ENCODE measurements at regions not wholly inside any gene's neighbourhood (a gene's known extent, or its start where the extent isn't known, plus 50 kb on each side); places are given as distances from the start of the nearest gene placed in this dataset.

DNA sequence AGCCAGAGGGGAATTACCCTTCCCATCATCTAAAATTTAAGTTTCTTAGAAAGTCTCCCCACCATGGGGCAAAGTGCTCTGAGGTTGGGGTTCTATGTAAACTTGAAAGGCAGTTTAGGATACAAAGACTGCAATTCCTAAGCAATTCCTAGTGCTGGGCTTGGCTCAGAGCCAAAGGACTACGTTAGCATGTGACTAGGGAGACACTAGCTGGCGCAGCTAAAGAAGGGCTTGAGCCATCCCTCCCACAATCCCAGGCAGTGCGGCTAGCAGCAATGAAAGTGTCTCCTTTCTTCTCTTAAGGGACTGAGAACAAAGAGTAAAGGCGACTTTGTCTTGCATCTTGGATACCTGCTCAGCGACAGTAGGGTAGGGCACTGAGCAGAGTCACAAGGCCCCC lies 306.6 kb upstream of the FKBP1C start:
- H3K27ac ChIP-seq (ENCODE audit: low read depth in 1 of 2, low read length in 2 of 2), result no peak overlapping the region
- 86% methylated on average over 5 of the region's 5 CpGs for WGBS
- peaks cover 0 to 5% (median 0%) of the 10 kb centered on the region in 4 donors for H3K27me3 ChIP-seq (ENCODE audit: control insufficient read depth in 4 of 4, insufficient read depth in 4 of 4, low read length in 3 of 4)
- no peaks in the 10 kb centered on the region for H3K36me3 ChIP-seq (ENCODE audit: control insufficient read depth in 4 of 4, insufficient read depth in 3 of 4, low read depth in 1 of 4, low read length in 3 of 4)
- no peaks in the 10 kb centered on the region for H3K9me3 ChIP-seq (ENCODE audit: control insufficient read depth in 4 of 4, low read length in 3 of 4)
- no peaks in the 10 kb centered on the region for H3K4me1 ChIP-seq (ENCODE audit: control insufficient read depth in 4 of 4, insufficient read depth in 4 of 4, low read length in 3 of 4)
- H3K9ac ChIP-seq (ENCODE audit: low read depth in 1 of 2, low read length in 2 of 2), result no peak overlapping the region
- no peak for DNase-seq (ENCODE audit: low spot score)
- TF ChIP-seq YY1 (IDR thresholded peaks at IDR 0.05) (no peak), FOXA1 (IDR thresholded peaks at IDR 0.05) (no peak), GABPA (IDR thresholded peaks at IDR 0.05 in 1 of 2, conservative IDR thresholded peaks at IDR 0.05 in 1 of 2) (no peak), RXRA (IDR thresholded peaks at IDR 0.05) (no peak), RAD21 (IDR thresholded peaks at IDR 0.05) (no peak), HNF4G (IDR thresholded peaks at IDR 0.05) (no peak), TAF1 (conservative IDR thresholded peaks at IDR 0.05) (no peak), NR2F2 (IDR thresholded peaks at IDR 0.05) (no peak), SP1 (IDR thresholded peaks at IDR 0.05) (no peak), HNF4A (conservative IDR thresholded peaks at IDR 0.05) (no peak), JUND (IDR thresholded peaks at IDR 0.05) (no peak), FOXA2 (IDR thresholded peaks at IDR 0.05) (no peak)
- TF ChIP-seq, protein P1, sequence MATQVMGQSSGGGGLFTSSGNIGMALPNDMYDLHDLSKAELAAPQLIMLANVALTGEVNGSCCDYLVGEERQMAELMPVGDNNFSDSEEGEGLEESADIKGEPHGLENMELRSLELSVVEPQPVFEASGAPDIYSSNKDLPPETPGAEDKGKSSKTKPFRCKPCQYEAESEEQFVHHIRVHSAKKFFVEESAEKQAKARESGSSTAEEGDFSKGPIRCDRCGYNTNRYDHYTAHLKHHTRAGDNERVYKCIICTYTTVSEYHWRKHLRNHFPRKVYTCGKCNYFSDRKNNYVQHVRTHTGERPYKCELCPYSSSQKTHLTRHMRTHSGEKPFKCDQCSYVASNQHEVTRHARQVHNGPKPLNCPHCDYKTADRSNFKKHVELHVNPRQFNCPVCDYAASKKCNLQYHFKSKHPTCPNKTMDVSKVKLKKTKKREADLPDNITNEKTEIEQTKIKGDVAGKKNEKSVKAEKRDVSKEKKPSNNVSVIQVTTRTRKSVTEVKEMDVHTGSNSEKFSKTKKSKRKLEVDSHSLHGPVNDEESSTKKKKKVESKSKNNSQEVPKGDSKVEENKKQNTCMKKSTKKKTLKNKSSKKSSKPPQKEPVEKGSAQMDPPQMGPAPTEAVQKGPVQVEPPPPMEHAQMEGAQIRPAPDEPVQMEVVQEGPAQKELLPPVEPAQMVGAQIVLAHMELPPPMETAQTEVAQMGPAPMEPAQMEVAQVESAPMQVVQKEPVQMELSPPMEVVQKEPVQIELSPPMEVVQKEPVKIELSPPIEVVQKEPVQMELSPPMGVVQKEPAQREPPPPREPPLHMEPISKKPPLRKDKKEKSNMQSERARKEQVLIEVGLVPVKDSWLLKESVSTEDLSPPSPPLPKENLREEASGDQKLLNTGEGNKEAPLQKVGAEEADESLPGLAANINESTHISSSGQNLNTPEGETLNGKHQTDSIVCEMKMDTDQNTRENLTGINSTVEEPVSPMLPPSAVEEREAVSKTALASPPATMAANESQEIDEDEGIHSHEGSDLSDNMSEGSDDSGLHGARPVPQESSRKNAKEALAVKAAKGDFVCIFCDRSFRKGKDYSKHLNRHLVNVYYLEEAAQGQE (IDR thresholded peaks at IDR 0.05), result no peak
- TF ChIP-seq, protein P2, sequence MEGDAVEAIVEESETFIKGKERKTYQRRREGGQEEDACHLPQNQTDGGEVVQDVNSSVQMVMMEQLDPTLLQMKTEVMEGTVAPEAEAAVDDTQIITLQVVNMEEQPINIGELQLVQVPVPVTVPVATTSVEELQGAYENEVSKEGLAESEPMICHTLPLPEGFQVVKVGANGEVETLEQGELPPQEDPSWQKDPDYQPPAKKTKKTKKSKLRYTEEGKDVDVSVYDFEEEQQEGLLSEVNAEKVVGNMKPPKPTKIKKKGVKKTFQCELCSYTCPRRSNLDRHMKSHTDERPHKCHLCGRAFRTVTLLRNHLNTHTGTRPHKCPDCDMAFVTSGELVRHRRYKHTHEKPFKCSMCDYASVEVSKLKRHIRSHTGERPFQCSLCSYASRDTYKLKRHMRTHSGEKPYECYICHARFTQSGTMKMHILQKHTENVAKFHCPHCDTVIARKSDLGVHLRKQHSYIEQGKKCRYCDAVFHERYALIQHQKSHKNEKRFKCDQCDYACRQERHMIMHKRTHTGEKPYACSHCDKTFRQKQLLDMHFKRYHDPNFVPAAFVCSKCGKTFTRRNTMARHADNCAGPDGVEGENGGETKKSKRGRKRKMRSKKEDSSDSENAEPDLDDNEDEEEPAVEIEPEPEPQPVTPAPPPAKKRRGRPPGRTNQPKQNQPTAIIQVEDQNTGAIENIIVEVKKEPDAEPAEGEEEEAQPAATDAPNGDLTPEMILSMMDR (IDR thresholded peaks at IDR 0.05; ENCODE audit: low read depth, low read length, missing input control), result no peak
- TF ChIP-seq, protein P3, sequence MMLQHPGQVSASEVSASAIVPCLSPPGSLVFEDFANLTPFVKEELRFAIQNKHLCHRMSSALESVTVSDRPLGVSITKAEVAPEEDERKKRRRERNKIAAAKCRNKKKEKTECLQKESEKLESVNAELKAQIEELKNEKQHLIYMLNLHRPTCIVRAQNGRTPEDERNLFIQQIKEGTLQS (IDR thresholded peaks at IDR 0.05), result no peak
- TF ChIP-seq, protein P4, sequence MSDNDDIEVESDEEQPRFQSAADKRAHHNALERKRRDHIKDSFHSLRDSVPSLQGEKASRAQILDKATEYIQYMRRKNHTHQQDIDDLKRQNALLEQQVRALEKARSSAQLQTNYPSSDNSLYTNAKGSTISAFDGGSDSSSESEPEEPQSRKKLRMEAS (IDR thresholded peaks at IDR 0.05), result no peak
- H3K4me3 ChIP-seq (ENCODE audit: low read depth in 1 of 3, low read length in 3 of 3), result no peak overlapping the region

DNA sequence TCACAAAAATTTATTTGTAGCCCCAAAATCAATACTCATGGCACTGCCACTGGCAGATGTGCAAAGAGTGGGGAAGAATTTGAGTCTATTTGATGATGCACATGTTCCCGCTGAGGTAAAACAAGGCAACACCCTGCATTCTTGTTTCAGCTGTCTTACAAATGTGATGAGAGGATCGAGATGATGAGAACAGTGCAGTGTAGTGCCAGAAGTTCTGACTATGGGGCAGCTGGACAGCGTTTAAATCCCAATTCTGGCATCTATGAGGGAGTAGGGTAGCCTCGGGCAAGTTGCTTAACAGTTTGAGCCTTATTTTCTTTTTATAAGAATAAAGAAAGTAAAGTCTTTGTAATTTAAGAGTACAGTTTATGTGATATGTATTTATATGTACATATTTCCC lies 296.7 kb upstream of the FKBP1C start:
- DNase-seq (ENCODE audit: low spot score), result no peak
- H3K9ac ChIP-seq (ENCODE audit: low read depth in 1 of 2, low read length in 2 of 2), result no peak overlapping the region
- H3K4me1 ChIP-seq (ENCODE audit: control insufficient read depth in 4 of 4, insufficient read depth in 4 of 4, low read length in 3 of 4), result no peaks in the 10 kb centered on the region
- no peaks in the 10 kb centered on the region for H3K27me3 ChIP-seq (ENCODE audit: control insufficient read depth in 4 of 4, insufficient read depth in 4 of 4, low read length in 3 of 4)
- H3K9me3 ChIP-seq (ENCODE audit: control insufficient read depth in 4 of 4, low read length in 3 of 4), result peaks cover 0 to 3% (median 0%) of the 10 kb centered on the region in 4 donors
- 63% methylated on average over 4 of the region's 4 CpGs for WGBS
- H3K4me3 ChIP-seq (ENCODE audit: low read depth in 1 of 3, low read length in 3 of 3), result no peak overlapping the region
- no peaks in the 10 kb centered on the region for H3K36me3 ChIP-seq (ENCODE audit: control insufficient read depth in 4 of 4, insufficient read depth in 3 of 4, low read depth in 1 of 4, low read length in 3 of 4)
- no peak overlapping the region for H3K27ac ChIP-seq (ENCODE audit: low read depth in 1 of 2, low read length in 2 of 2)
- no peak for TF ChIP-seq GABPA (IDR thresholded peaks at IDR 0.05 in 1 of 2, conservative IDR thresholded peaks at IDR 0.05 in 1 of 2)
- no peak for TF ChIP-seq YY1 (IDR thresholded peaks at IDR 0.05)
- no peak for TF ChIP-seq NR2F2 (IDR thresholded peaks at IDR 0.05)
- TF ChIP-seq SP1 (IDR thresholded peaks at IDR 0.05), result no peak
- TF ChIP-seq, protein P5, sequence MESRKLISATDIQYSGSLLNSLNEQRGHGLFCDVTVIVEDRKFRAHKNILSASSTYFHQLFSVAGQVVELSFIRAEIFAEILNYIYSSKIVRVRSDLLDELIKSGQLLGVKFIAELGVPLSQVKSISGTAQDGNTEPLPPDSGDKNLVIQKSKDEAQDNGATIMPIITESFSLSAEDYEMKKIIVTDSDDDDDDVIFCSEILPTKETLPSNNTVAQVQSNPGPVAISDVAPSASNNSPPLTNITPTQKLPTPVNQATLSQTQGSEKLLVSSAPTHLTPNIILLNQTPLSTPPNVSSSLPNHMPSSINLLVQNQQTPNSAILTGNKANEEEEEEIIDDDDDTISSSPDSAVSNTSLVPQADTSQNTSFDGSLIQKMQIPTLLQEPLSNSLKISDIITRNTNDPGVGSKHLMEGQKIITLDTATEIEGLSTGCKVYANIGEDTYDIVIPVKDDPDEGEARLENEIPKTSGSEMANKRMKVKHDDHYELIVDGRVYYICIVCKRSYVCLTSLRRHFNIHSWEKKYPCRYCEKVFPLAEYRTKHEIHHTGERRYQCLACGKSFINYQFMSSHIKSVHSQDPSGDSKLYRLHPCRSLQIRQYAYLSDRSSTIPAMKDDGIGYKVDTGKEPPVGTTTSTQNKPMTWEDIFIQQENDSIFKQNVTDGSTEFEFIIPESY (IDR thresholded peaks at IDR 0.05), result no peak
- TF ChIP-seq, protein P1 (IDR thresholded peaks at IDR 0.05), result no peak
- no peak for TF ChIP-seq FOXA1 (IDR thresholded peaks at IDR 0.05)
- TF ChIP-seq JUND (IDR thresholded peaks at IDR 0.05), result no peak
- no peak for TF ChIP-seq FOXA2 (IDR thresholded peaks at IDR 0.05)
- no peak for TF ChIP-seq RAD21 (IDR thresholded peaks at IDR 0.05)
- TF ChIP-seq, protein P3 (IDR thresholded peaks at IDR 0.05), result no peak
- TF ChIP-seq EGR1 (IDR thresholded peaks at IDR 0.05; ENCODE audit: low read depth in 2 of 2), result no peak
- TF ChIP-seq HNF4G (IDR thresholded peaks at IDR 0.05), result no peak
- TF ChIP-seq, protein P4 (IDR thresholded peaks at IDR 0.05), result no peak
- TF ChIP-seq HNF4A (conservative IDR thresholded peaks at IDR 0.05), result no peak
- TF ChIP-seq TAF1 (conservative IDR thresholded peaks at IDR 0.05), result no peak
- TF ChIP-seq RXRA (IDR thresholded peaks at IDR 0.05), result no peak
